GM18951 (cell line): ENCODE measurements at regions not wholly inside any gene's neighbourhood (a gene's known extent, or its start where the extent isn't known, plus 50 kb on each side); places are given as distances from the start of the nearest gene placed in this dataset.

ENCODE experiments used
- POLR2A ChIP-seq: IDR thresholded peaks from 4 replicates; pipeline ENCODE4 v1.6.1; 2011; ENCODE audit warnings: mild to moderate bottlenecking; ENCODE audit not compliant: insufficient read length, insufficient read depth; ENCODE audit errors: extremely low read depth
- in situ Hi-C: fragments of 300-500 bp; cut with MboI; formaldehyde crosslinking; loops from one replicate; pipeline ENCODE4 v1.12.0; 2022; ENCODE audit warnings: low sequenced_read_pairs, mixed read lengths, inconsistent platforms; ENCODE audit not compliant: unreplicated experiment

DNA sequence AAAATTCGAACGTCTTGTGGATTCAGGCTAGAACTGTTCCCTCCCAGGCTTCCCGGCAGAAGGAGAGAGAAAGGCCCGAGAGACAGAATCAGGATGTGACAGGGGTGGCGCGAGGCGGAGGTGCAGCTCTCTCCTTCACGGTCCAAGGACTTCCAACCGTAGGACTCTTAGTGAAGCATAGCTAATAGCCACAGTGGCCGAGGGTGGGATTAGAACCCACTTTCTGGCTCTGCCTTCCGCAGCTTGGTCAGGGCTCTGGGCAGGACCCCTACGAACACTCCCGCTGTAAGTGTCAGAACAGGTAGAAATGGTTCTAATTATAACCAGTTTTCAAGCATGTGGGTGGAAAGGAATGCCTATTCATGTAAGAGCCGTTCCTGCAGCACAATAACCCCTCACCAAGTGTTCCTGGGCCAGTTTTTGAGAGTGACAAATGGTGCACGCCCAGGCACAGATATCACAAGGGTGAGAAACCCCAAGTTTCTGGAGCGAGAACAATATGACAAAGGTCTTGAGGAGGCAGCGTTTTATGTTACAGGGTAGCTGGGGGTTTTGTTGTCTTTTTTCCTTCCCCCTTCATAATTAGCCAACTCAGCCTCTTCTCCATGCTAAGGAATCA is 86.4 kb downstream of the SYF2 start:
- TF ChIP-seq POLR2A, result no peak
- in situ Hi-C loops, result no loop called here

DNA sequence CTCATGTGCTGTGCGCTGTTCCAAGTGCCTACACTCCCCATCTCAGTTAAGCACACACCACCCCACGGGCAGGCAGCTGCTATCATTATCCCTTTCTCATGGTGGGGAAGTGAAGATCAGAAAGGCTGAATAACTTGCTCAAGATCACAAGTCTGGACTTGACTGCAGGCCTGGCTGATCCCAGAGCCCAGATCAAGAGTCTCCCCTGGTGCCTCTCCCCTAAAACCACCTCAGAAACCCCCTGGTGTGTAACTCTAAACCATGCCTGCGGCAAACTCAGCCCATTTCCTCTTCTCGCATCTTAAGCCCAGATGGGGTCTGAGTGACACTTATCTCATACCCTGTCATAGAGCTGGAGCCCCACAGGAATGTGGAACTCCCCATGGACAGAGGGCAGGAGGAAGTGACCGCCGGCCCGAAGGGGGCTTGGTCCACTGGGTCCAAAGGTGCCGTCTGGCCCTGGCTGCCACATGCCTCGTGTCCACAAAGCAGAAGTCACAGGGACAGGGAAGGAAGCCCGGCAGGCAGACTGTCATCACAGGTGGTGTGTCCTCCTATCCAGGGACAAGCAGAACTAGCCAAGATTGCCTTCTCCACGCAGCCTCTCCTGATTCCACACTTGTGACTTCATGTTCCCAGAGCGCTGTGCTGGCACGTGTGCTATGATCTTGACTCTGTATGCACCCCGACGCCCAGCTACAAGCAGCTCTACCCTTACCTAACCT is 92.1 kb downstream of the SYF2 start:
- in situ Hi-C loops, result no loop called here
- no peak for TF ChIP-seq POLR2A

DNA sequence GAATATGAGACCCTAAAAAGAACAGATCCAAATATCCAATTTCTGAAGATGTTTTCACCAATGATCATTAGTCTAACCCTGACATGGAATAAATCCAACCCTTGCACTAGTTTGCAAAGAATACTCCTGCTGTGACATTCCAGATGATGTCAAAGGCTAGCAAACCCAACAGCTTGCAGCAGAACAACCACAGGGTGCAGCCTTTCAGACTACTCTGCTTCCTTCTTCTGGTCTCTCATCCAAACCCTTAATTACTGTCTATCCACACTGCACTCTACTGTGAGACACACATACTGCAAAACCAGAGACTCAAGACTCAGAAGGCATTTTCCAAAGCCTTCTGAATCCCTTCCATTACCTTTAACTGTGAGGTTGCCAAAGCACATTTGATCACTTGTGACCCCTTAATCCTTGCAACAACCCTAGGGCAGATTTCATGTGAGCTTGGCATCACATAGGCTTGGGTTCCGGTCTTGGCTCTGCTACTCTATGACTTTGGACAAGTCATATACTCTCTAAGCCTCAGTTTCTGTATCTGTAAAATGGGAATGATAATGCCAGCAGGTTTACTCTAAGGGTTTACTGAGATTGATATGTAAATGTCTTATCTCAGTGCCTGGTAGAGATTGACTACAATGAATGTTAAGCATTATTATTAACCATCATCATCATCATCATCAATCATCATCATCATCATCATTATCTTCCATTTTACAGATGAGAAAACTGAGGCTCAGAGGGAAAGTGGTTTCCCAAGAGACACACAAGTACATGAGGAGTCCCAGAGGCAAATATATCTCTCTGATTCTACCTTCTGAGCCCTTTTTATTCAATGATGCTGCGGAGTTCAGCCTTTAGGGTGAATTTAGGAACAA is 94.5 kb downstream of the SYF2 start:
- no peak for TF ChIP-seq POLR2A
- in situ Hi-C loops, result no loop called here

DNA sequence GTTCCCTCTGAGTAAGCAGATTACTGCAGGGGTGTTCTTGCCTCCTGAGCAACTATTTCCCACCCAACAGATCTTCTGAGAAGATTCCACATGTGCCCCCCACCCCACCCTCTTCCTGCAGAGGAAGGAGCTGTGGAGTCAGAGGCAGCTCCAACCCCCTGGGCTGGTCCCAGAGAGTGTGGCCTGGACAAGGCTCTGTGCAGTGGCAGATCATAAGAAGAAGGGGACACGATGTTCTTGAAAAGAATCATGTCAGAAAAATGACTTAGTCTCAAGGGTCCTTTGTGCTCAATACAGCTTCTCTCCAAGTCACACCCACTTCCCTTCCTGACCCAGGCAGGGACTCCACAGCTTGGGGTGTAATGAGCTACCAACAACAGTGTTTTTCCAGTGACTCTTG is 95.2 kb downstream of the SYF2 start:
- TF ChIP-seq POLR2A, result no peak
- in situ Hi-C loops, result no loop called here

DNA sequence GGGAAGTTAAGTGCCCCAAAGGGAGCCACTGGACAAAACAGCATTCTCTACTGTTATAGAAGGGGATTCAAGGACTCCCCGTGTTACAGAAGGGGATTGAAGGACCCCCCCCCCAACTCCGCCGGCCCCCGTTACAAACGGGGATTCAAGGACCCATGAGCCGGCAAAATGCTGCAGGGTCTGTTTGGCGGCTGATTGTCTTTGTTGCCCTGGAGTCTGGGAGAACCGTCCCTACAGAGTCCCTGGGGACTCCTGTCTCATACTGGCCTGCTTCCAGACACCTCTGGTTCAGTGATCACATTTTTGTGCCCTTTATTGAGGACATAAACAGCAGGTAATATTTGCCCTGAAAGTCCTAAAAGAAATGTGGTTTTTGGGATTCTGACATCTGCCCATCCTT is 96.4 kb downstream of the SYF2 start:
- in situ Hi-C loops, result no loop called here
- no peak for TF ChIP-seq POLR2A

DNA sequence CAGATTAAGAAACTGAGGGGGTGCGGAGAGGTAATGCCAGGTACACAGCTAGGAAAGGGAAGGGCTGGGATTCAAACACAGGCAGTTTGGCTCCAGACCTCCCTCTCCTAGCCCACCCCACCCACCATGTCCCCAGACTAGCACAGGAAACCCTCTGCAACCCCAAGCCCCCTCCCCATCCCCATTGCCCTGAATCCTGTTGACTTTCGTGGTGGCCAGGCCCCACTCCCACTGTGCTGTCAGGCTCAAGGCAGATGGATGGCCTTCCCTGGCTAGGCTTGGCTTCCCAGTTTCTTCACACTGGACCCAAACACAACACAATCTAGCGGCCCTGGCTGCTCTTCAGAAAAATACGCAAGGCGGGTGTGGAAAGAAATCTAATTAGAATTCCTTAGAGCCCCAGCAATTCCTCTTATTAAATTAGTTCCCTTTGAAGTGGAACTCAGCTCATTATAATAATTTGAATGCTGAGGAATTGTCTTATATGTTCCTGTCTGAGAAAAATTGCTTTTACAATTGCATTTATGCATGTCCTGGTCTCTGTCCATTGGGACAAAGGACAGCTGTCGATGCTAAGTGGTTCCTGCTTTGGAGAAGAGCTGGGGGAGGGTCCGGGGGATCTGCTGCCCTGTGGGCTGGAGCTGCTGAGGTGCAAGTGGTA is 97.4 kb downstream of the SYF2 start:
- no peak for TF ChIP-seq POLR2A
- in situ Hi-C loops, result no loop called here

DNA sequence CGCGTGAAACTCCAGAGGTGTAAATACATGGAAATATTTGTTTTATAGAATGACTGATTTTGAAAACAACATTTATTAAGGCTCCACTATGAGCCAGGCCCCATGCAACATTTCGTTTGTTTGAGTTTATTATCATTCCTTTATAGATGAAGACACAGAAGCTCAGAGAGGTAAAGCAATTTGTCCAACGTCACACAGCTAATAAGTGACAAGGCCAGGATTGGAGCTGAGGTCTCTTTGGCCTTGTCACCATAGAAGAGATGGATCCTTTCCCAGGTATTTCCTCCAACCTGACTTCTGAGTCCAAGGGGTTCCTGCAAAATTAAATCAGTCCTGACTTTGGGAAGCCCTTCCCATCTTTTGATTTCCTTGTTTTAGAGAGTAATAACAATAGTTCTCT is 98.0 kb downstream of the SYF2 start:
- TF ChIP-seq POLR2A, result no peak

DNA sequence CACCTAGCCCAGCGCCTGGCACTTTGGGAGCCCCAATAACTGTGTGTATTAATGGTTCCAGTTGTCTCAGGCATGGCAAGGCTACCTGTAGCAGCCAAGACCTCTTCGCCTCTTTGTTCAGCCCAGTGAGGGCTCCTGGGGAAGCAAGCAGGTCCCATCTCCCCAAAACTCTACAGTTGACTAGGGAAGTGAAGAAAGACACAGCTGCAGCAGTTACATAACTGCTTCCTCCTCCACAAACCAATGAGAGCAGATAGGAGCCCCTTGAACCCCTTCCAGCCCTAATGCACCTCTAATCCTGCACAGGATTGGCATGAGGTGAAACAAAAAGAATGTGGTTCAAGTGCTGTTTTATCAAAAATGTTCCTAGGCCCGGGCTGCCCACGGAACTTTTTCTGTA is 100.5 kb downstream of the SYF2 start:
- TF ChIP-seq POLR2A, result no peak
- in situ Hi-C loops, result no loop called here

More for the DNA sequence above, 98.0 kb downstream of the SYF2 start:
- in situ Hi-C loops, result no loop called here

DNA sequence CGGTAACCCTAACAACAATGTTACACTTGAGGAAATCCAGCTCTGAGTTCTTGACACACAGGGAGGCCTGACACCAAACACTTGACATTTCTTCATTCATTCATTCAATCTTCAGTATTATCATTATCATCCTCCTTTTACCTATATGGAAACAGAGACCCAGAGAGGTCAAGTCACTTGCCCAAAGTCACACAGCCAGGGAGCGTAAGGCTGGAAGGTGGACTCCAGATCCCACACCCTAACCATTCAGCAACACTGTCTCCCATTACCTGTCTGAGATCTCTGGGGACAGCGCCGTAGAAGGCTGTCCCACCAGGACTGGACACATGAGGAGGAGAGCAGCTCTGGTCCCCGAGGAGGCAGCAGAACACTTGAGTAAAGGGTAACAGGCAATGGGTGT is 101.4 kb downstream of the SYF2 start:
- no peak for TF ChIP-seq POLR2A
- in situ Hi-C loops, result no loop called here

DNA sequence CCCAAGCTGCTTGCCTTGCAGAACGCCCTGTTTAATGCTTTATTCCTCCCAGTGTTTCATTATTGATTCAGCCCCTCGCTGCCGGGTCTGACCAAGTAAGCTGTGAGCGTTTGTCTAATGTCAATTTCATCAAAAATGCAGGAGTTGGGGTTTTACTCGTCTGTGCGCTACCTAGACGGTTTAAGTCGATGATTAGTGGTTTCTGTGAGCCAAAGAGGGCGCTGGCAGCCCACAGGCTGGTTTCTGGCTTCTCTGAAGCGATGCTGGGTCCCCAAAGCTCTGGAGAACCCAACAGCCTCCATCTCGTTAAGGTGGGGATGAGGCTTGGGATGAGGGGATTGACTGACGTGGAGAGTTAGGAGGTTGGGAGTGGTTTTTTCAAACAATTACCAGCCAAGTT is 102.9 kb downstream of the SYF2 start:
- in situ Hi-C loops, result no loop called here
- TF ChIP-seq POLR2A, result no peak

DNA sequence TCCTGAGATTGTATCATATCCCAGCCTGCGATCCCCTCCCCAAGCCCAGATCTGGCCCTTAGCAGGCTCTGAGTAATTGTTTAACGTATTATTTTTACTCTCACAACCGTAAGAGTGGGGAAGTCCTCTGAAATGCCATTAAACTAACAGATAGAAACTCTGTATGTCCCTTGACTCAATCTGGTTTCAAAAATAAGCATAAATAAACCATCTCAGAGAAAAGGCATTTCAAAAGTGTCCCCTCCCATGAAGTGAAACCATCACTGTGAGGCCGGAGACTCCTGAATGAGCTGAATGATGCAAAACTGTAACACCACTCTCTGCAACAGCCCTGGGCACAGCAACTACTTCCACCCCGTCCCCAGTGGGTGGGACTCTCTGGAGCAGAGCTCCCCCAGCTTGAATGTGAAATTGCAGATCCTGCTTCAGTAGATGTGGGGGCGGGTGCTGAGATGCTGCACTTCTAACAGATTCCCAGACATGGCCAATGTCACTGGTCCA is 104.1 kb downstream of the SYF2 start:
- in situ Hi-C loops, result no loop called here
- no peak for TF ChIP-seq POLR2A

DNA sequence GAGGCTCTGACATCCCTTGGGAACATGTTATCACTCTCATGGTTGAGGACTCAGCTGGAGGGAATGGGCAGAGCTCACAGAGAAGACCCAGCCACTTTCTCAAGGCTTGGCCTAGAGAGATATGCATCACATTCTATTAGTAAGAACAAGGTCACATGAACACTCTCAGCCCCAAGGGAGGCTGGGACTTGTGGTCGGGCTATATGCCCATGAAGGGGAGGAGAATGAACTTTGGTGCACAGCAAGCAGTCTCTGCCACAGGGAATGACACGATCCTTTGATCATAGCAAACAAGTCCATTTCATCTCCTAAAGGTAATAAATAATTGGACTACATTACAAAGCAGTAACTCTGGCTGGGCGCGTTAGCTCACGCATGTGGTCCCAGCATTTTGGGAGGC is 105.7 kb downstream of the SYF2 start:
- in situ Hi-C loops, result no loop called here
- TF ChIP-seq POLR2A, result no peak

DNA sequence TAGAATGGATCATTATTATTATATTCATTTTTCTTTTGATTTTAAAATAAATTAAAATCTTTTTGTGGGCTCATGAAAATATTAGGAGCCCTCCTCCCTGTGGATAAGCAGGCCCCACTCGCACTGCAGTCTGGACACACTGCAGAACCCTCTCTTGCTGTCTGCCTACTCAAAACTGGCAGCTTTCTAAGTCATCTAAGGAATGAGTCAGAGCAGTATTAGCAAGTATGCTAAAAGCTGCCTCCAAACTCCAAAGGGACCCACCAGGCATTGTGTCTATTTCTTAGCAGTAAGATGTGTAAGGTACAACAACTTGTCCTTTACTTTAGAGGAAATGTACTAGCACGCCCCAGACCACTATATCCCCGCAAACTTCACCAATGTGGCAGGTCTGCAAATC is 108.8 kb downstream of the SYF2 start:
- TF ChIP-seq POLR2A, result no peak
- in situ Hi-C loops, result no loop called here
